A673 (cell line): ENCODE measurements at regions not wholly inside any gene's neighbourhood (a gene's known extent, or its start where the extent isn't known, plus 50 kb on each side); places are given as distances from the start of the nearest gene placed in this dataset.

Experiments used
- BruUV-seq: library from RNA; stranded (reverse); fragments of 400-500 nt; replicated peaks from 2 replicates; lab custom pipeline; 2021; lab: Mats Ljungman, UMichigan
- CTCF ChIA-PET: fragments of 300-600 bp; sonication (Branson Sonifier 250); formaldehyde crosslinking; loops from one replicate; lab custom pipeline; 2022; ENCODE audit warnings: antibody characterized with exemption; lab: Charles Lee
- POLR2A ChIA-PET: fragments of 300-600 bp; sonication (Branson Sonifier 250); formaldehyde crosslinking; loops from one replicate; lab custom pipeline; 2022; ENCODE audit warnings: antibody characterized with exemption; ENCODE audit not compliant: low non-redundant PET; lab: Charles Lee
- DNase-seq: peaks from one replicate; pipeline ENCODE4 v3.0.0-alpha.2; 2015; ENCODE audit warnings: low spot score
- H3K27ac ChIP-seq: fragments of 200-600 bp; sonication (generic); 2 replicates; pipeline ENCODE4 v1.5.1; 2016; ENCODE audit warnings: mixed run types, low read depth, mild to moderate bottlenecking, mixed read lengths, antibody characterized with exemption, low read length; ENCODE audit not compliant: poor library complexity, severe bottlenecking
- H3K27me3 ChIP-seq: fragments of 200-600 bp; sonication (generic); replicated peaks from 2 replicates; pipeline ENCODE4 v1.6.1; 2017; ENCODE audit warnings: mixed run types, low read depth, mild to moderate bottlenecking, mixed read lengths, antibody characterized with exemption, low read length; ENCODE audit not compliant: insufficient read depth, poor library complexity
- H3K36me3 ChIP-seq: fragments of 200-600 bp; sonication (generic); 2 replicates; pipeline ENCODE4 v1.6.1; 2016; ENCODE audit warnings: mixed run types, mild to moderate bottlenecking, mixed read lengths, antibody characterized with exemption, low read length; ENCODE audit not compliant: insufficient read depth, poor library complexity, severe bottlenecking
- H3K4me1 ChIP-seq: fragments of 200-600 bp; sonication (generic); 2 replicates; pipeline ENCODE4 v1.6.1; 2017; ENCODE audit warnings: mixed run types, mild to moderate bottlenecking, mixed read lengths, antibody characterized with exemption, low read length; ENCODE audit not compliant: insufficient read depth, poor library complexity, severe bottlenecking
- H3K4me3 ChIP-seq: fragments of 200-600 bp; sonication (generic); 2 replicates; pipeline ENCODE4 v1.5.1; 2016; ENCODE audit warnings: low read depth, mixed run types, mild to moderate bottlenecking, mixed read lengths, low read length; ENCODE audit not compliant: poor library complexity, severe bottlenecking
- H3K9me3 ChIP-seq: fragments of 200-600 bp; sonication (generic); 2 replicates; pipeline ENCODE4 v1.6.1; 2016; ENCODE audit warnings: mixed run types, low read depth, mild to moderate bottlenecking, mixed read lengths, antibody characterized with exemption, low read length; ENCODE audit not compliant: poor library complexity, severe bottlenecking
- EZH2 ChIP-seq: fragments of 200-600 bp; sonication (generic); IDR thresholded peaks from 2 replicates; pipeline ENCODE4 v1.6.1; 2017; ENCODE audit warnings: borderline replicate concordance, low read depth, mild to moderate bottlenecking, mixed read lengths, antibody characterized with exemption, low read length; ENCODE audit not compliant: poor library complexity, severe bottlenecking
- intact Hi-C: fragments of 100-400 bp; cut with micrococcal nuclease; formaldehyde crosslinking; loops from one replicate; pipeline ENCODE4 v1.10.0; 2022; ENCODE audit not compliant: unreplicated experiment
- TF ChIP-seq, protein P1 (sequence below): fragments of 300-800, 200-600 bp; sonication (generic); conservative IDR thresholded peaks from 2 replicates; pipeline ENCODE4 v1.5.1; 2017; ENCODE audit warnings: low read depth, mild to moderate bottlenecking, antibody characterized with exemption, low read length, moderate library complexity, mixed read lengths

DNA sequence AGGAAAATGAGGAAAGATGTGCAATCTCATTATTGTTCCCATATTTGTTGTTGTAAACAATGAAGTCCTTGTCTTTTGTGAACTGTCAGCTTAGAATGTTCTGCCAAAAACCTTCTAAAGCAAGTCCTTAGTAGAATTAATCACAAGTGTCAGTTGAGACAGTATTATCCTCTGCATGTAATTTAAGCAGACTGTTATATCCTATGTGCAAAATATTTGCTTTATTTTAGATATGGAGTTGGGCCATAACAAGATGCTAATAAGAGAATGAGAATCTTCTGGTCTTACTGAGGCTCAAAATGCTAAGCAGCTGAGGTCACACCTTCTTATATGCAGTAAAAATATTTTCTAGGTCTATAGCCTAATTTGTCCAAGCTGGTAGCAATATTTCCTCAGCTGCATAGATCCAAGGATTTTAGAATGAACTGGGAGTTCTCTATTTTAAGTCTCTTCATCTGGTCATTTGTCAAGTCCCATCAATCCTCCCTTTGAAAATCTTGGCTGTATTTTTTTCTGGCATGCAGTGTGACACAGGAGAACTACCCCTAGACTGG is 222.3 kb upstream of the NAV3 start:
- ChIA-PET POLR2A (interaction anchor here (0.8 kb wide), 1 partner anchor 81 kb away, joined by 5 read pairs; no protein-coding TSS in a partner anchor), CTCF (no interaction called here)
- Histone ChIP-seq H3K4me1 (no peaks in the 10 kb centered on the region), H3K36me3 (no peaks in the 10 kb centered on the region), H3K4me3 (no peak overlapping the region), H3K27ac (no peak overlapping the region), H3K27me3 (no peaks in the 10 kb centered on the region), H3K9me3 (no peaks in the 10 kb centered on the region)
- DNase-seq = no peak
- BruUV-seq = no TSS peak
- intact Hi-C loops = no loop called here
- TF ChIP-seq EZH2 = no peak
- TF ChIP-seq, protein P1, sequence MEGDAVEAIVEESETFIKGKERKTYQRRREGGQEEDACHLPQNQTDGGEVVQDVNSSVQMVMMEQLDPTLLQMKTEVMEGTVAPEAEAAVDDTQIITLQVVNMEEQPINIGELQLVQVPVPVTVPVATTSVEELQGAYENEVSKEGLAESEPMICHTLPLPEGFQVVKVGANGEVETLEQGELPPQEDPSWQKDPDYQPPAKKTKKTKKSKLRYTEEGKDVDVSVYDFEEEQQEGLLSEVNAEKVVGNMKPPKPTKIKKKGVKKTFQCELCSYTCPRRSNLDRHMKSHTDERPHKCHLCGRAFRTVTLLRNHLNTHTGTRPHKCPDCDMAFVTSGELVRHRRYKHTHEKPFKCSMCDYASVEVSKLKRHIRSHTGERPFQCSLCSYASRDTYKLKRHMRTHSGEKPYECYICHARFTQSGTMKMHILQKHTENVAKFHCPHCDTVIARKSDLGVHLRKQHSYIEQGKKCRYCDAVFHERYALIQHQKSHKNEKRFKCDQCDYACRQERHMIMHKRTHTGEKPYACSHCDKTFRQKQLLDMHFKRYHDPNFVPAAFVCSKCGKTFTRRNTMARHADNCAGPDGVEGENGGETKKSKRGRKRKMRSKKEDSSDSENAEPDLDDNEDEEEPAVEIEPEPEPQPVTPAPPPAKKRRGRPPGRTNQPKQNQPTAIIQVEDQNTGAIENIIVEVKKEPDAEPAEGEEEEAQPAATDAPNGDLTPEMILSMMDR = no peak

DNA sequence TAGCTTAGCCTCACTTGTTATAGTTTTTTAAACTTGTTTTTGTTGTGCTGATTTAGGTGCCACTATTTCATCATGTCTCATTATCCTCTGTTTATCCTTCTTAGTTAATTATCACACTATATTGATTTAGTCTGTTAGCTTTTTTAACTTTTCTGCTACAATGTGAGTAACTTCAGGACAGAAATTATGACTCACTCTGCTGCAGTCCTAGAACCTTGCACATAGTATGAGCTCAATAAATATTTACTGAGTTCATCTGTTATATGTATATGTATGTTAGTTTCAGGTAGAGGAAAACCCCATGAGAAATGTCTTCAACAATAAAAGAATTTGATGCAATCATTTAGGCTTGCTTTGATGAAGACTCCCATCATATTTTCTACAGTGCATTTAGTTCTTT is 224.3 kb upstream of the NAV3 start:
- Histone ChIP-seq H3K27ac (no peak overlapping the region), H3K27me3 (no peaks in the 10 kb centered on the region), H3K36me3 (no peaks in the 10 kb centered on the region), H3K4me1 (no peaks in the 10 kb centered on the region), H3K9me3 (no peaks in the 10 kb centered on the region), H3K4me3 (no peak overlapping the region)
- intact Hi-C loops = no loop called here
- ChIA-PET POLR2A (no interaction called here), CTCF (no interaction called here)
- no peak for DNase-seq
- no TSS peak for BruUV-seq
- TF ChIP-seq EZH2 = no peak
- TF ChIP-seq, protein P1 = no peak

DNA sequence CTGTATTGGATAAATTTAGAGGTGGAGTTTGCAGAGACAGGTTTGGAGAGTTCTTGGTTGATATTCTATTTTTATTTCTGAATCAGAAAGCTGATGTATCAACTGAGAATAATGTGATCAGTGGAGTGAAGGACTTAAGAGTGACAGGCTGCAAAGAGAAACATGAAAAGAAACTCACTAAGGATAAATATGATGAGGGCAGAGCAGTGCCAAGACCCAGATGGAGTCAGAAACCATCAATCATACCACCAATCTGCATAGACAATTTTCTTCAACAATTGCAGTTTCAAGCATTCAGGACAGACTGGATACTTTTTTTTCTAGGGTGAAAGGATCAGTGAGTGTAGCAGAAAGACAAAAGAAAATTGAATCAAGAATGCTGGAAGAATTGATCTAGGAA is 226.7 kb upstream of the NAV3 start:
- TF ChIP-seq, protein P1 = no peak
- TF ChIP-seq EZH2 = no peak
- no peaks in the 10 kb centered on the region for H3K27me3 ChIP-seq
- H3K4me1 ChIP-seq = no peaks in the 10 kb centered on the region
- H3K9me3 ChIP-seq = no peaks in the 10 kb centered on the region
- DNase-seq = no peak
- no peaks in the 10 kb centered on the region for H3K36me3 ChIP-seq
- POLR2A ChIA-PET = no interaction called here
- intact Hi-C loops = no loop called here
- CTCF ChIA-PET = no interaction called here
- no peak overlapping the region for H3K27ac ChIP-seq
- no peak overlapping the region for H3K4me3 ChIP-seq
- no TSS peak for BruUV-seq
